ENCODE measurements at regions not wholly inside any gene's neighbourhood (a gene's known extent, or its start where the extent isn't known, plus 50 kb on each side); places are given as distances from the start of the nearest gene placed in this dataset.

GRCh38 chr9:82117026-82117811, 128.6 kb downstream of the SPATA31D1 start:
- TF ChIP-seq CTCF (IDR thresholded peaks at IDR 0.05), result no peak

- no peak for TF ChIP-seq CTCF (IDR thresholded peaks at IDR 0.05)
These were observed 134.2 kb downstream of the SPATA31D1 start for GRCh38 chr9:82122731-82123130.

GRCh38 chr9:82124090-82124489, 135.5 kb downstream of the SPATA31D1 start:
- TF ChIP-seq CTCF (IDR thresholded peaks at IDR 0.05), result no peak

GRCh38 chr9:82126256-82126655, 137.7 kb downstream of the SPATA31D1 start:
- TF ChIP-seq CTCF (IDR thresholded peaks at IDR 0.05), result no peak

- no peak for TF ChIP-seq CTCF (IDR thresholded peaks at IDR 0.05)
These were observed 138.9 kb downstream of the SPATA31D1 start for GRCh38 chr9:82127465-82127864.

GRCh38 chr9:82128011-82128696, 139.6 kb downstream of the SPATA31D1 start:
- TF ChIP-seq CTCF (IDR thresholded peaks at IDR 0.05), result no peak

- no peak for TF ChIP-seq CTCF (IDR thresholded peaks at IDR 0.05)
These were observed 141.1 kb downstream of the SPATA31D1 start for GRCh38 chr9:82129708-82130107.
